ENCODE measurements at regions not wholly inside any gene's neighbourhood (a gene's known extent, or its start where the extent isn't known, plus 50 kb on each side); places are given as distances from the start of the nearest gene placed in this dataset.
"Not testable (repeated sequence)": the region's sequence is repeated elsewhere in the genome, so short reads cannot be mapped to it uniquely, and the experiment has no call there.

DNA sequence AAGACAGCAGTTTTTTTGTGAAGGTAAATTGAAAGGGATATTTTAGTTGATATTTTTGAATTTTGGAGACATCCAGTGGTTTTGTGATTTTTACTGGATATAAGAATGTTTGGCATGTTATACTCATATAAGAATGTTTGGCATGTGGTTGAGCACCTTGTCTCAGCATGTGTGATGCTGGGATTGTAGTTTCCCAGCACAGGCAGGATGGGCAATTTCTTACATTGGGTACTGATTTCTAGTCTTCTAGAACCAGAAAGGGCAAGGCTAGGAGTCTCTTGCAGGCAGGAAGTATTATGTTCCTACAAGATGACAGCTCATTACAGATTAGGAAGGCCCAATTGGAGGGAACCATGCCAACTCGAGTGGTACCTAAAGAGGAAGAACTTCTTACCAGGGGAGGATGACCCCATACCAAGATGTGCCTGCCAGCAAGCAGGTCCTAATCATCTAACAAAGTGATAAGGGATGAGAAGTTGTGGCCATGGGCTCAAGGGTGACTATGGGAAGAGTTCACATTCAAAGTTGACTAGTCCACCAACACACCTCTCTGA lies 377.8 kb downstream of the UTRN start:
- DNase-seq: no peak

DNA sequence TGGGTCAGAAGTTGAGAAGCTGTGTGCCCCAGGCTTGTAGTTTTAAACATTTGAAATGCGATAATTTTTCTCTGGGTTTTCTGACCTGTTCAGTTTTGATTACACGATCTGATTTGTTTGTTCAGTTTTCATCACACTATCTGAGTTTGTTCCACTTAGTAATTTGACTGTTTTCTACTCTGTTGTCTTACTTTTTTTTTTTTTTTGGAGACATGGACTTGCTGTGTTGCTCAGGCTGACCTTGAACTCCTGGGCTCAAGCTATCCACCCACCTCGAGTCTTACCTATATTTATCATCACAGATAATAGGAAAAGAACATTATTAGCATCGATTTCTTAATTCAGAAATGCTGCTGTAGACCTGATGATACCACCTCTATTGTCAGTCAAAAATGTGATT lies 379.1 kb downstream of the UTRN start:
- no peak for DNase-seq

DNA sequence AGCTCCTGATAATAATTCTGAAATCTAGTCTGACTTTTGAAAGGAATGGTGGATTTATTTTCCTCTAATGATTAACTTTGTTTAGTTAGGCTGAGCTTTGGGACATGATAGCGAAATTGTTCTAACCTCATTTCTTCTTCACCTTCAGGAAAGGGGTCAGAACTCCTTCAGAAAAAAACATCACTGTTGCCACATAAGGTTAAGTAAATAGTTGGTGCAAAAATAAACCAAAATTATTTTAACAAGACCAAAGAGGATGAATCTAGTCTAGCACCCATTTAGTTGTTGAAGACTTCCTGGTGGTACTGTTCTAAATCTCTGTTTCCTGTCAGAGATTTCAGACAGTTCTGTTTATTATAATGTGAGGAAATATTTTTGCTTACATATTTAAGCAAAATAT lies 379.8 kb downstream of the UTRN start:
- DNase-seq: no peak

DNA sequence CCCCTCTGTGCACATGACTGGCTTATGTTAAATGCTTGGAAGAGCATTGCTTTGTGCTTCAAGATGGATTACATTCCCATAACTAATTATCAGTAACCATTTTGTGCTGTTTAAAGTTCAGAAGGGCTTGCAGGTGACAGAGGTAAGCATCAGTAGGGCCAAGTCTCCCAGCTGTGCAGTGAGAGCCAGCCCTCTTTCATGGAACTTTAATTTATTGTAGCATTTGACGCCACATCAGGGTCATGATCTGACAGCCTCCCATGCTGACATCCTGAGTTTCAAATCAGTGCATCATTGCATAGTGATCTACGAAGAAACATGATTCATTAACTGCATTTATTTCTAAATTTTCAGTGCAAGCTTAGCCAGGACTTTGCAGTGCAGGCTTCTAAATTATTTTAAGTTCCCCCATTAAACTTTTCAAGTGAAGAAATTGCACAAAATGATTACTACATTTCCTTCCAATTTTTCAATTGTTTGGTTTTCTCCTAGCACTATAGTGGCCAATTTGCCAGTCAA lies 380.9 kb downstream of the UTRN start:
- no peak for DNase-seq

DNA sequence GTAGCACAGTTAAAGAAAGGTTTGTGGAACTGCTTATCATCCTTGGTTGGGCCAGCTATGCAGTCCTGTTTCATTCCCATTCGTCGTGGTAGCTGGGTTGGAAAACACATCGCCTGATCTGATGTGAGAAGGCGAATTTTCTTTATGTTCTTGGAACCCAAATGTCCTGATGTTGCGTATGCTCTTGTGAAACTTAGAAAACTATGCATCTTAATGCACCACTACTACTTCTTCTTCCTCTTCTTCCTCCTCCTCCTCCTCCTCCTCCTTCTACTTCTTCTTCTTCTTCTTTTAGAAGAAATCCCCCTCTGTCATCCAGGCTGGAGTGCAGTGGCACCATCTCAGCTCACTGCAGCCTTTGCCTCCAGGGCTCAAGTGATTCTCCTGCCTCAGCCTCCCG lies 381.6 kb downstream of the UTRN start:
- no peak for DNase-seq

DNA sequence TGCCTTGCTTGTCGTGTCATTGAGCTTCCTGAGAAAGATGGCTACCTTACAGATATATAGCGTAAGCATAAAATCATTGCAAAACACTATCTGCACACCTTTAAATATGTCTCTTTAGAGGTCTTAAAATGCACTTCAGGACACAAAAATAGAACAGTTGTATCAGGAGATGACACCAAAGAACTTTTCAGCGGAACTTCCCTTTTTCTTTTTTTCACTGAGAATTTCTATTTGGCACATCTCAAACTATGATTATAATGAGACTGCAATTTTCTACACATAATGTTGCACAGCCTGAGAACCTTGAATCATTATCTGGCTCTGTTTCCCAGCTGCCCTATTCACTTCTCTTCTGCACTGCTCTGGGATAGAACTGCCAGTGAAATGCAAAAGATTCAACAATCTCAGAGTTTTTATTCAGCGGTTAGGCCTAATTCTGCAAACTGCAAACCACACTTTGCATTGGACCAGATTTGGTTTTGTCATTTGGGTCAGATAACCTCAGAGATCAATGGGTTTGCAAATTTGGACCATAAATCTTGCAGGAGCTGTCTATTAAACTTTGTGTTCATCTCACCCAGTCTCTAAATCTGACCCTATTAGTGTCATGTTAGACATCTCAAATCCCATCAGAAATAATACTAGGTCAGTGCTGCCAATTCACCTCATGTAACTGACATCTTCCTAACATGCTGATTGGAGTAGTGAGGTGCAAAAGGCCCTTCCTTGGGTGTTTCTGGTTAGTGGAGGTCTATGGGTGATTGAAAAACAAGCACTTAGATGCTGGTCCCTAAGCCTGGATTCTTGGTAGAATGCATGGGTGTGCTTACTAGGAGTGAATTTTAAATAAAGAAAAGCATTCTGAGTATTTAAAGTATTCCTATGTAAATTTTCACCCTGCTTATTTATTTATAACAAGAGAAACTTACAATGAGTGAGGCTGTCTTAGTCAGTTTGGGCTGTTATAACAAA lies 382.7 kb downstream of the UTRN start:
- DNase-seq: no peak

DNA sequence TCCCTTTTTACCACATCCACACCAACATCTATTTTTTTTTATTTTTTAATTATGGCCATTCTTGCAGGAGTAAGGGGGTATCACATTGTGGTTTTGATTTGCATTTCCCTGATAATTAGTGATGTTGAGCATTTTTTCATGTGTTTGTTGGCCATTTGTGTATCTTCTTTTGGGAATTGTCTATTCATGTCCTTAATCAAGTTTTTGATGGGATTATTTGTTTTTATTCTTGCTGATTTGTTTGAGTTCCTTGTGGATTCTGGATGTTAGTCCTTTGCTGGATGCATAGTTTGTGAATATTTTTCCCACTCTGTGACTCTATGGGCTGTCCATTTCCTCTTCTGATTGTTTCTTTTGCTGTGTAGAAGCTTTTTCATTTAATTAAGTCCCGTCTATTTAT lies 385.1 kb downstream of the UTRN start:
- DNase-seq: not testable (repeated sequence)

DNA sequence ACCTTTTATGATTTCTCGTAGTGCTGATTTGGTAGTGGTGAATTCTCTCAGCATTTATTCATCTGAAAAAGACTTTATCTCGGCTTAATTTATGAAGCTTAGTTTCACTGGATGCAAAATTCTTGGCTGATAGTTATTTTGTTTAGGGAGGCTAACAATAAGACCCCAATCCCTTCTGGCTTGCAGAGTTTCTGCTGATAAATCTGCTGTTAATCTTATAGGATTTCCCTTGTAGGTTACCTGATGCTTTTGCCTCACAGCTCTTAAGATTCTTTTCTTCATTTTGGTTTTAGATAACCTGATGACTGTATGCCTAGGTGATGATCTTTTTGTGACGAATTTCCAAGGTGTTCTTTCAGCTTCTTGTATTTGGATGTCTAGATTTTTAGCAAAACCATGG lies 388.7 kb downstream of the UTRN start:
- no peak for DNase-seq

DNA sequence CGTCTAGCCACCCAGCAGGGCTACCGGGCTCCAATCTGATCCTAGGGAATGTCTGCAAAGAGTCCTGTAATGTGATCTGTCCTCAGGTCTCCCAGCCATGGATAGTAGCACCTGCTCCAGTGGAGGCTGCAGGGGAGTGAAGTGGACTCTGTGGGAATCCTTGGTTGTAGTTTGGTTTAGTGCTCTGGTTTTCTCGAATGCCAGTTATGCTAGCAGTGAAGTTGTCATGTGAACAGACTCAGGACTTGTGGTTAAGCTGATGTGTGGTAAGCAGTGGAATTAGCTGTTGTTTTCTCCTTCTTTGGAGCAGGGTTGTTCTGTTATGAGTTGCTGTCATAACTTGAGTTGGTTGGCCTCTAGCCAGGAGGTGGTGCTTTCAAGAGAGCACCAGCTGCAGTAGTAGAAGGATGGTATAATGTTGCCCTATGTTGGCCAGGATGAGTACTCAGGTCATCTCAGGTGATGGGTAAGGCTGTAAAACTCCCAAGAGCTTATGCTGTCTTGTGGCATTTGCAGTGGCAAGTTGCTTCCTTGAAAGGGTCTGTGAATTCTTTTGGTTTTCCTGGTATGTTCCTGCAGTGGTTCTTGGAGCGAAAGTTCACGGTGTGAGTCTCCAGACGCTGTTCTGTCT lies 390.2 kb downstream of the UTRN start:
- peak; percentile 84 to 88 for DNase-seq

DNA sequence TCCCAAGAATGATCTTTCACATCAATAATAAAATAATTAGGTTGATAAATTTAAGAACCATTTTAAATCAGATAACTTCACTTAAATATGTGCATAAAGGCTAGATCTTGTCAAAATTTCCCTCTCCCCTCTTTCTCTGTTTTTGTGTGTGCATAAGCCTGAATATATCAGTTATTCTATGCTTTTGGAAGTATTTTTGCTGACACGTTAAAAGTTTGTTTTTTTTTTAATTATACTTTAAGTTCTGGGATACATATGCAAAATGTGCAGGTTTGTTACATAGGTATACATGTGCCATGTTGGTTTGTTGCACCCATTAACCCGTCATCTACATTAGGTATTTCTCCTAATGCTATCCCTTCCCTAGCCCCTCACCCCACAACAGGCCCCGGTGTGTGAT lies 391.2 kb downstream of the UTRN start:
- DNase-seq: not testable (repeated sequence)

DNA sequence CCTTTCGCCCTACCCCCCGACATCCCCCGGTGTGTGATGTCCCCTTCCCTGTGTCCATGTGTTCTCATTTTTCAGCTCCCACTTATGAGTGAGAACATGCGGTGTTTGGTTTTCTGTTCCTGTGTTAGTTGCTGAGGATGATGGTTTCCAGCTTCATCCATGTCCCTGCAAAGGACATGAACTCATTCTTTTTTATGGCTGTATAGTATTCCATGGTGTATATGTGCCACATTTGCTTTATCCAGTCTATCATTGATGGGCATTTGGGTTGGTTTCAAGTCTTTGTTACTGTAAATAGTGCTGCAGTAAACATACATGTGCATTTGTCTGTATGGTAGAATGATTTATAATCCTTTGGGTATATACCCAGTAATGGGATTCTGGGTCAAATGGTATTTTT lies 392.1 kb downstream of the UTRN start:
- not testable (repeated sequence) for DNase-seq

DNA sequence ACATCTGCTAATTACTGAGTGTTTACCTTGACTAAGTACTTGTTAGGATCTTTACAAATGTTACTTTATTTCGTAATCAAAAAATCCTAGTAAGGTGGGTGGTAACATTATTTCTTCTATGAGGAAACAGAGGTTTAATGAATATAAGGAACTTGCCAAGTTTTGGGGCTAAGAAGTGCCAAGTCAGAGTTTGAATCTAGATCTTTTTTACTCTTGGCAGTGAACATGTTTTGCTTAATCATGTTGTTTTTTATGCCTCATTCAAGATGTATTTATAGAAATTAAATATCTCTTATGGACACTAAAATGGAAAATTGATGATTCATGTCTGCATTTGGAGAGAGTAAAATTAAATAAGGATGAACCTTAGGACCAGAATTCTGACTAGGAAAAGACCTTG lies 393.7 kb downstream of the UTRN start:
- DNase-seq: no peak

DNA sequence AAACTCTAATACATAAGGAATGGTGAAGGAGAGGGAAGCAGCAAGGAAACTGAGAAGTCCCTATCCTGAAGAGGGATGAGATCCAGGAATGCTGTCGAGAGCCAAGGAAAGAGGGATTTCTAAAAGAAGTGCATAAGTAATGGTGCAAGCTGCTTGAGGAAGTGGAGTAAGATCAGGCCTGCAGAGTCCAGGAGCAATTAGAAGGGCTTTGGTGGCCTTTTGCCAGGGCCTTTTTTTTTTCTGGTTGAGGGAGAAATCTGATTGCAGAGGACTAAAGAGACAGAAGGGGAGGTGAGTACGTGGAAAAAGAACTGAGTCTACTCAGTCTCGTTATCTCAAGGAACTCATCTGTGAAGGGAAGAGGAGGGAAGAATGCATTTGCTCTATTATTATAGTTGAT lies 396.2 kb downstream of the UTRN start:
- DNase-seq: no peak

DNA sequence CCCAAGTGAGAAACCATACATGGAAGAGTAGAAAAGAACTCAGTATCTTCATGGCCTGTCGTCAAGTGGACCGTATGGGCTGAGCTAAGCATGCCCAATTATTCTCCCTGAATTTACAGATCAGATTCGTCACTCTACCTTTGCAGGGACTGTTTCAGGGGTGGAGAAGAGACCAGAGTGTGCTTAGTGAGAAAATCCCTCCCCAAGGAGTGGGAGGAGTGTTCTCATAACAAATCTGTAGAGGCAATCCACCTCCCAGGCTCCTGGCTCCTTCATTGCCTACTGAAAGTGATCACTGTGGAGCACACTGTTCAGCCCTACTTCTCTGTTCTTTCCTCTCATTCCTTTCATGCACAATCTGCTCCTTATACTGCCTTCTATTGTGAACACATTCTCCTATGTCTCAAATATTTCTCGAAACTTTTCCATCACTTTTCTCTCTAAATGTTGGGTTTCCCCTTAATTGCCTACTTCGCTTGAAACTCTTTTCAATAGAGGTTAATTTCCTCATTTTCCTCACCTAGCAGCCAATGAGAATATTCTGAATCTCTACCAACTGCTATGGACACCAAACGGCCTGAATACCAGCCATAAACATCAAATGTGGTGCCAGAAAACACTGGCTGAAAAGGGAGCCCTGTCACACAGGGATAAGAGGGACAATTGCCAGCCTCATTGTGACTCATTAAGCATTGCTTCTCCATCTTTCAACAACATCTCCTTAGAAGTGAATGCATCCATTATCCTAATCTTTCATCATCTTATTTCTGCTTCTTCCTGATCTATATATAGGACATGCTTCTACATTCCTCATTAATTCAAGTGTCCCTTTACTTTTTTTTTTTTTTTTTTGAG lies 398.3 kb downstream of the UTRN start:
- no peak for DNase-seq

DNA sequence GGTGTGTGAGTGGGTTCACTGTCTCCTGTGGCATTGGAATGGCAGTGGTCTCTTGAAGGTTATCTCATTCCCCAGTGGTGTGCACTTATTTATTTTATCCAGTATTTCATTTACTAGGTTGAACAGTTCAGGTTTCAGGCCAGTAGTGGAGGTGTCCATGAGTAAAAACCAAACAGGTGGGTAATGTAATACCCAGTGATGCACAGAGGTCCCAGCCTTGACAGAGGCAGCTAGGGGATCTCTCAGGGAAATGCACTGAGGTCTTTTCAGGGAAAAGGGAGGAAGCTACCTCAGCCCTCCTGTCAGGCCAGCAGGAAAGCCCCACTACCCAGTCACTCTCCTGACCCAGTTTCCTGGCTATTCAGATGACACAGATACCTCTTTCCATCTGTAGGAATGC lies 403.6 kb downstream of the UTRN start:
- DNase-seq: no peak

DNA sequence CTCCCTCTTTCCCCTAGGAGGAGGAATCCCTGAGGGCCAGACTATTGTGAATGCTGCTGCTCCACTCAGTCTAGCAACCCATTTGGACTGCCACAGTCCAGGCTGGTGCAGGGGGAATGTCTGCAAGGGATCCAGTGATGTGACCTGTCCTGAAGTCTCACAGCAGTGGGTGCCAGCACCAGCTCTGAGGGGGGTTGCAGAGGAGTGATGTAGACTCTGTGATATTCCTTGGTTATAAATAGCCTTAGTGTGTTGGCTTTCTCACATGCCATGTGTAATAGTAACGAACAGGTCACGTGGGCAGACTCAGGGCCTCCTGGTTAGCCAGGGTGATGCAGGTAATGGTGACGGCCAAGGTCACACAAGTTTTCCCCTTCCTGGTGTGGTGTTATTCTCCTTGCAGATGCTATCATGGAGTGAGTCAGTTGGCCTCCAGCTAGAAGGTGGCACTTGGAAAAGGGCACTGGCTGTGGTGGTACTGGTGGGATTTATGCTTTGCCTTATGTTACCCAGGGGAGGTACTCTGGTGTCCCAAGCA lies 404.4 kb downstream of the UTRN start:
- no peak for DNase-seq

DNA sequence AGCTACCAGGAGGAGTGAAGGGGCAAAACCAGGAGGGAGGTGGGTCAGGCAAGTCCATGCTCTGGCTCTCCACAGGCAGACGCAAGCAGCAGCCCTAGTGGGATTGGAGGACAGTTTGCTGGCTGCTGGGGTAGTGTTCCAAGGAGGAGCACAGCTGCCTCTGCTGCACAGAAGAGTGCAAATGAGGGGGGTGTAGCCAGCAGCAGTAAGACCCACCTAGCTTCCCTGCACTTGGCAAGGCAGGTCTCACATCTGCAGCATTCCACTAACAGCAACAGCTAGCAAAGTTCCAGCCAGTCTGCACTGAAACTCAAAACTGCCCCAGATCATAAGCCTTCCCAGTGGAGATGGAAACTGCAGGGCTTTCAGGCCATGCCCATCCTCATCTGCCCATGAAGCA lies 405.0 kb downstream of the UTRN start:
- no peak for DNase-seq

DNA sequence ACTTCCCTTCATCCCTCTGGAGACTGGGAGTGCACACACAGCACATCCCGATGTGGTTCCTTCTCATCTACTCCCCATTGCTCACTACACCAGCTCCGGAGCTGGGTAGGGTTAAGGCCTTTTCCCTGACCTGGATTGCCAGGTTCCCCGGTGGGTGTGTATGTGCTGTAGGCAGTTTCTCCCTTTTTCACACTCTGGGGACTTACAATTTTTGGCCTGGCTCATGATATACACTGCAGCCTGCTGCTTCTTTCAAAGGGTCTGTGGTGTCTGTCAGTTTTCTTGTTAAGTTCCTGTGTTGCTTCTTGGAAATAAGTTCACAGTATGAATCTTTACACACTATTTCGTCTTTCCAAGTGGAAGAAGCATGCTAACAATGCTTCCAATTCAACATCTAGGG lies 405.5 kb downstream of the UTRN start:
- no peak for DNase-seq

DNA sequence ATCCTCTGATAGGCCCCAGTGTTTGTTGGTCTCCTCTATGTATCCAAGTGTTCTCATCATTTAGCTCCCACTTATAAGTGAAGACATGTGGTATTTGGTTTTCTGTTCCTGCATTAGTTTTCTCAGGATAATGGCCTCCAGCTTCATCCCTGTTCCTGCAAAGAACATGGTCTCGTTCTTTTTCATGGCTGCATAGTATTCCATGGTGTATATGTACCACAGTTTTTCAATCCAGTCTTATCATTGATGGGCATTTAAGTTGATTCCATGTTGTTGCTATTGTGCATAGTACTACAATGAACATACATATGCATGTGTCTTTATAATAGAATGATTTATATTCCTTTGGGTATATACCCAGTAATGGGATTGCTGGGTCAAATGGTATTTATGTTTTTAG lies 406.9 kb downstream of the UTRN start:
- not testable (repeated sequence) for DNase-seq

DNA sequence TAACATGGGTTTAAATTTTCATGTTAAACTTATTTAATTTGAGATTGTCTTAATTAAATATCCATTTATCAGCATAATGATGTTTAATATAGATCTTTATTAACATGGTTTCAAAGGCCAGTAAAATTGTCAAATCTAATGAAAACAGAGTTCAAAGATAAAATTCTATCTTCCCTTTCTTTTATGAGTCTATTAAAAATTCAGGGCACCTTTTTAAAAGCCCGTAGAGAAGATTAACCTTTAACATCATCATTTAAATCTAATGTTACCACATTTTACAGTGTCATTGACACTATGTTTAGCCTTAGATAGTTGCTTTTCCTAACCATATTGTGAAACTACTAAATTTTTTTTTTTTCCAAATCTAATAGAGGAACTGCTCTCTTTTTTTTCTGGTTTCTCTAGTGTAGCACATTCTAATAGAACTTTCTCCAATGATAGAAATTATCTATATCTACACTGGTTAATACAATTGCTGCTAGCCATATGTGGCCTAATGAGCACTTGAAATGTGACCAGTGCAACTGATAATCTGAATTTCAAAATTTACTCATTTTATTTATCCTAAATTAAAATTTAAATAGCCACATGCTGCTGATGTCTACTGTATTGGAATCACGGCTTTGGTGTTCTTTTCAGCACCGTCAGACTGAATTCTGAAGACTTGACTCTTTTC lies 410.9 kb downstream of the UTRN start:
- DNase-seq: no peak

DNA sequence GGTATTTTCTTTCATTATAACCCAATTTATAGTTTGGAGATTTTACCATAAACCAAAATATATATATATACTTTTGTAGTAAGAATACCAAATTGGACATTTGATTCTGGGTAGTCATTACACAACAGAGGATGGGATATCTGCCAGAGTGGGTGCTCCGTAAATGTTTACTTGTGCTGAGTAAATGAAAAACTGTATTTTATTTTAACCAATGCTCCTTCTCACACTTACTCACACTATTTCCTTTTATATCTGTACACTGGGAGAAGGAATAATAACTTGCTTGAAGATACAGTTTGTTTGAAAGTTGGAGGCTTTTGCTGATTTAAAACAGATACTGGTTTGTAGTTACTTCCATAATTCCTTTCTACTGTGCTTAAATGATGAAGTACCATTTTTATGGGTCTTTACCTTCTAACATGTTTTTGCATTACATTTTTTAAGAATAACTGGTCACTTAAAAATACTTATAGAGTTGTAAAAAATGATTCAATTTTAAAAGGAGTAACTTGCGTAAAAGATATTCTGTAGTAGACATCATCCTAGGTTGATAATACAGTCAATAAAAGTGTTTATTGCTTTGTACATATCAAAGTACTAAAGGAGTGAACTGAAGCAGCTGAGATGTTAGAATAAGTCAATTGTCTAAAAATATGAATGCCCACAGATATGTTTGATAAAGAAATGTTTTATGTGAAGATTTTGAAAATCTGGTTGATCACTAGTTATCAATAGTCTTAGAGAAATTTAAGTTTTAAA lies 411.7 kb downstream of the UTRN start:
- DNase-seq: no peak
